Stimulated activated CD4-positive, alpha-beta T cell treated with anti-CD3 and anti-CD28 coated beads, Interleukin-4, amount 100 ng/mL, for 4 hours (primary cell): ENCODE measurements at regions not wholly inside any gene's neighbourhood (a gene's known extent, or its start where the extent isn't known, plus 50 kb on each side); places are given as distances from the start of the nearest gene placed in this dataset.

Experiments used
- DNase-seq, 2 experiments: peaks; one replicate each; pipeline ENCODE4 v3.0.0-alpha.2; 2020

- DNase-seq: peak; percentile 18 to 54
These were observed 50.6 kb upstream of the MRPS6 start for GRCh38 chr21:34022627-34023335.

- DNase-seq: no peak
These were observed 51.7 kb upstream of the MRPS6 start for GRCh38 chr21:34021726-34022125.

GRCh38 chr21:34020983-34021553 lies 52.3 kb upstream of the MRPS6 start:
- DNase-seq: no peak

- DNase-seq: no peak
These were observed 53.2 kb upstream of the MRPS6 start for GRCh38 chr21:34020005-34020847.

GRCh38 chr21:34019402-34019801 lies 54.0 kb upstream of the MRPS6 start:
- DNase-seq: no peak

- no peak for DNase-seq
These were observed 54.5 kb upstream of the MRPS6 start for GRCh38 chr21:34018910-34019309.

- no peak for DNase-seq
These were observed 55.2 kb upstream of the MRPS6 start for GRCh38 chr21:34018185-34018584.

GRCh38 chr21:34017039-34017961 lies 56.1 kb upstream of the MRPS6 start:
- DNase-seq: no peak

- DNase-seq: no peak
These were observed 60.7 kb upstream of the MRPS6 start for GRCh38 chr21:34012640-34013039.

- DNase-seq: no peak
These were observed 61.7 kb upstream of the MRPS6 start for GRCh38 chr21:34011660-34012059.

- DNase-seq: no peak
These were observed 64.2 kb upstream of the MRPS6 start for GRCh38 chr21:34009193-34009592.

- DNase-seq: no peak
These were observed 64.8 kb upstream of the MRPS6 start for GRCh38 chr21:34008618-34009017.

- DNase-seq: no peak
These were observed 66.7 kb upstream of the MRPS6 start for GRCh38 chr21:34006611-34007168.

- DNase-seq: no peak
These were observed 68.4 kb upstream of the MRPS6 start for GRCh38 chr21:34004974-34005373.

GRCh38 chr21:34004013-34004938 lies 69.1 kb upstream of the MRPS6 start:
- no peak for DNase-seq

GRCh38 chr21:34003428-34003827 lies 70.0 kb upstream of the MRPS6 start:
- no peak for DNase-seq

- DNase-seq: no peak
These were observed 73.0 kb upstream of the MRPS6 start for GRCh38 chr21:34000375-34000774.

GRCh38 chr21:33998809-33999208 lies 74.6 kb upstream of the MRPS6 start:
- DNase-seq: no peak

- DNase-seq: no peak
These were observed 75.0 kb upstream of the MRPS6 start for GRCh38 chr21:33998402-33998801.

- no peak for DNase-seq
These were observed 75.9 kb upstream of the MRPS6 start for GRCh38 chr21:33997436-33997835.

GRCh38 chr21:33994373-33994772 lies 78.8 kb upstream of the ATP5PO start:
- DNase-seq: no peak
